HUDEP-2 (cell line): ENCODE measurements at regions not wholly inside any gene's neighbourhood (a gene's known extent, or its start where the extent isn't known, plus 50 kb on each side); places are given as distances from the start of the nearest gene placed in this dataset.

Source experiments
- DNase-seq, 76 experiments: peaks; one replicate each; lab custom pipeline; 2025; ENCODE audit not compliant: unreplicated experiment in 76 of 76; lab: John Stamatoyannopoulos, UW

GRCh38 chr7:84337429-84337828 lies 142.8 kb upstream of the SEMA3A start:
- no peak for DNase-seq

DNA sequence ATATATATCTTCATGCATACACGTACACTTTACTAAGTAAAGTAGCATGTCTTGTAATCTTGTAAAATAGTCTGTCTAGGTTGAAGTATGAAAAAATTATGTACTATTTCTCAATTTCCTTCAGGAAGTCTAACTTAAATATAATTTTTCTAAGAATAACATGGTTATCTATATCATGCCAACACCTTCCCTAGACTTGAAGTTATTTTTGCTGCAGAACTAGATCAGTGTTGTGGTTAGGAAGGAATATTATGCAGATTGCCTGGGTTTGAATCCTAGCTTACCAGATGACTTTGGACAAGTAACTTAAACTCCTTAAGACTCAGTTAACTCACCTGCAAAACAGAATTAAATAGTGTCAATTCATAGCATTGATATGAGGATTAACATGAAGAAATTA lies 142.2 kb upstream of the SEMA3A start:
- no peak for DNase-seq

DNA sequence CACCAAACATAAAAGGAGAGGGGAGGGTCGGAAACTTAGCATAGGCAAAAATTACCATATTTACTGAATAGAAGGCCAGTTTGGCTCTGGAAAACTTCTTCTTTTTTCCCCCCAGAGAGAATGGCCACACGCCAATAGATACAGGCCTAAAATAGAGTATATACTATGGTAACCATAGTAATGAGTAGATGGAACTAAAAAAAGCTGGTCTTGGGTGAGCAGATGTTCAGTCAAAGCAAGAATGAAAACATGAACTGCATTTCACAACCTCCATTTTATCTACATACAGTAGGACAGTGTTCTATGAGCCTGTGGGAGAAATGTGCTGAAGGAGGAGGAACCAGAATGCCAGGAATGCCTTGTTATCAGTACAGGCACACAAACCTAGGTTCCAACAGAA lies 141.7 kb upstream of the SEMA3A start:
- DNase-seq = no peak

- DNase-seq = no peak
Observed at GRCh38 chr7:84331616-84332015, 137.0 kb upstream of the SEMA3A start.

DNA sequence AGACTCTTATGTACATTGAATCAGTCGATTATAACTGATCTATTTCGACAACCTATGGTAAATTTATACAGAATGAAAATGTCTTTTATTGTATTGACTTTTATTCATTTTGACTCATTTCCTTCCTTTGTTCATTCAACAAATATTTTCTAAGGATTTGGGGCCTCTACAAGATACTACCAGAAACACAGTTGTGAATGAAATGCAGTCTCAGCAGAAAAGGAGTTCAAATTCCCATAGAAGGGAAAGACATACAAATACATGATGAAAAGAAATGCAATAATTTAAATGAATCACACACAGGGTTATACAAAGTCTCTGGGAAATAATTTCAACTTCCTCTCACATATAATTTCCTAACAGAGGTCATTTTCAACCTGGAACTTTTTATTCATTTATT lies 134.0 kb upstream of the SEMA3A start:
- DNase-seq = no peak

GRCh38 chr7:84324136-84324630 lies 129.6 kb upstream of the SEMA3A start:
- DNase-seq = no peak

DNA sequence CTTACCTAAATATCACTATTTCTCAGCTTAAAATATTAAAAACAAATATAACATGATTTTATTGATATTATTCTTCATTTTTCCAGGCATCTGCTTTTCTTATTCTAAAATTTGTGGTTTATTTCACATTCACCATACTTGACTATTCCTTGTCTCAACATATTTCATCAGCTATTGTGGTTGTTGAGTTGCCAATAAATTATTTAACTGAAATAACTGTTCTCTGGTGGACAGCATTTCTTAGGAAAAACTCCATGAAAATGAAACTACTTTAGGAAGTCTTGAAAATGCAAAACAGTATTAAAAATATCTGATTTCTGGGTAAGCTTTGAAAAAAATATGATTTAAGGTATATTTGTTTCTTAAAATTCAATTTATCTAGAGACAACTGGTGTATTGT lies 122.9 kb upstream of the SEMA3A start:
- no peak for DNase-seq

- DNase-seq = no peak
Observed at GRCh38 chr7:84314263-84314662, 119.7 kb upstream of the SEMA3A start.

DNA sequence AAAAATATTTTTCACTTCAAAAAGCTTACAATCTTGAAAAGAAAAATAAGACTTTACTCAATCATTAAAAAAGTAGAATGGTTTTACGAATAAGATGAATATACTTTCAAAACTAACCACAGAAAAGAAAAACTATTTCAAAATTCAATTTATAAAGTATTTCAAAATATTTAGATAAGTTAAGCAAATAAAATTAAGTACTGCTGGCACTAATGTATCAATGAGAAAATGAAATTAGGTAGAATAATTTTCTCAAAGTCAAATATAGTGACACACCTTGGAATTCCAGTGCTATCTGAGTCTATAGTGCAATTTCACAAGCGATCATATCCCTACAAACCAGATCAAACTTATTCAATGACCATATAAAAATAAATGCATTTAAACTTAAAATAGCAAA lies 109.8 kb upstream of the SEMA3A start:
- no peak for DNase-seq

- DNase-seq = no peak
Observed at GRCh38 chr7:84302949-84303348, 108.4 kb upstream of the SEMA3A start.

DNA sequence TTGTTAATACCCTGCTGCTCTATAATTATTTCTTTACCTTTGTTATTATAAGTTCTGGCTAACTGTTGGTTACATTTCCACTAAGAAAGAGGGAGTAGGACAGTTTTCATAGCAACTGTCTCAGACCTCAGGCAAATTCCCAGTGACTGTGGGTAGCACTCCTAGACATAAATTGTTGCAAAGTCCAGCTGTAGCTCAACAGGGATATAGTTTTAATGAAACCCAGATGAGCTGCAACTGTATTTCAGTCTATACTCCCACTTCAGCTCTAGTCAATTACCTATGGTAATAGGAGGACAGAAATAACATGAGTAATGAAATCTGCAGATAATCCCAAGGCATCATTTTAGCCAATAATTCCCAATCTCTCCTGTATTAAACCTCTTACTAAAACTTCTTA lies 103.0 kb upstream of the SEMA3A start:
- no peak for DNase-seq

- no peak for DNase-seq
Observed at GRCh38 chr7:84294847-84295455, 100.4 kb upstream of the SEMA3A start.

DNA sequence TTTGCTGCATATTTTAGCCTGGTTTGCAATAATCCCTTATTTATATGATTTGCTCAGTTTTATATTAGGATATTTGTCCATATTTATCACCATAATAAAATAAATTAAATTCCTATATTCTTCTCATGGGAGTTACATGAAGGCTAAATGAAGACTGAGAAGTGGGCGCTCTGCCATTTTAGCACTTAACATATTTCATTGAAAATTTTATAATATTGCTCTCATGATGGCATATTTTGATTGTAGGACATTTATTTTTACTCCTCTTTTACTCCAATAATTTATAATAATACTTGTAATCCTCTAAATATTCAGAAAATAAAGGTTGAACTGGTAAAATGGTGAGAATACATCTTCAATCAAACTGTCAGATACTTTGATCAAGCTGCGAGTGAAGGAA lies 99.8 kb upstream of the SEMA3A start:
- DNase-seq = no peak

GRCh38 chr7:84291756-84292155 lies 97.2 kb upstream of the SEMA3A start:
- DNase-seq = no peak

DNA sequence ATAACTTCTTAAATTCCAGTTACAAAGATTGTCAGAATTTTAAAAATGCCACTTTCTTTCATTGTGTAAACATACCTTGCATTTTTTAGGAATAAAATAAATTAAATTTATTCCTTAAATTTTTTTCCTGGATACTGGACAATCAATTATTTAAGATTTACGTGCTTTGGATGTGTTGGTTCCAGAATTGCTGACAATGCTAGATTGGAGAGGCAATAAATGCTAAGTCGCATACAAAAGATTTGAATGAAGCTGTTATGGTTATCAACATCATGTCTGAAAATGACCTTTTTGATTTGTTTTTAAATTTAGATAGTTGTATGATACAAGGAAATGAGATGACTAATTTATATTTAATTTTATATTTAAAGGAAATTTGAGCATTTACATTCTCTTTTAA lies 89.2 kb upstream of the SEMA3A start:
- no peak for DNase-seq

DNA sequence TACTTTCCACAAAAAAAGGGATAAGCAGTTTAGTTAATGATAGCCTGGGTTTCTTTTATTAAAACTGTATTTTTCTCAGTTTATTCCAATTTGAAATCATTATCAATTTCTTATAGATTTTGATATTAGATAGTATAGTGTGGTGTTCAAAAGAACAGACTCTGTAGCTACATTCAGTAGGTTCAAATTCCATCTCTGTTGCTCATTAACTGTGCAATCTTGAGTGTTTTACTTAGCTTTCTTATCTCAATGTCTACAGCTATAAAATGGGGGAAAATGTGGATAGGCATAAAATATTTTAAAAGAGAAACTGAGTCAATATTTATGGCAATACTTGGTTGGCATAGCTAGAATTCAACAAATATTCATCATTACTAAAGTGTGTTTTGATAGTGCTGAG lies 86.9 kb upstream of the SEMA3A start:
- DNase-seq = no peak

DNA sequence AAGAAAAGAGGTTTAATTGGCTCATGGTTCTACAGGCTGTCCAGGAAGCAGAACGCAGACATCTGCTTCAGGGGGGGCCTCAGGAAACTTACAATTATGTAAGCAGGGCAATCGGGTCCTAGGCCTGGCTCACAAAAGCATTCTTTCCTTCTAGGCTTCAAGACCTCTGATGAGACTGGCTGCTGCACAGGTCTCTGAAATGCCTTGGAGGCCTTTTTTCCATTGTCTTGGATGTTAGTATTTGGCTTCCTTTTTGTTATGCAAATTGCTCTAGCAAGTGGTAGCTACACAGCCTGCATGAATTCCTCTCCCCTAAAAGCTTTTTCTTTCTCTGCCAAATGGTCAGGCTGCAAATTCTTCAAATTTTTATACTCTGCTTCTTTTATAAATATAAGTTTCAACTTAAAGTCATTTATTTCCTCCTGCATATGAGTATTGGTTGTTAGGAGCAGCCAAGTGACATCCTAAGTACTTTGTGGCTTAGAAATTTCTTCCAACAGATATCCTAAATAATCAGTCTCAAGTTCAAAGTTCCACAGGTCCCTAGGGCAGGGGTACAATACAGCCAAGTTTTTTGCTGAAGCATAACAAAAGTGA lies 83.1 kb upstream of the SEMA3A start:
- DNase-seq = no peak

DNA sequence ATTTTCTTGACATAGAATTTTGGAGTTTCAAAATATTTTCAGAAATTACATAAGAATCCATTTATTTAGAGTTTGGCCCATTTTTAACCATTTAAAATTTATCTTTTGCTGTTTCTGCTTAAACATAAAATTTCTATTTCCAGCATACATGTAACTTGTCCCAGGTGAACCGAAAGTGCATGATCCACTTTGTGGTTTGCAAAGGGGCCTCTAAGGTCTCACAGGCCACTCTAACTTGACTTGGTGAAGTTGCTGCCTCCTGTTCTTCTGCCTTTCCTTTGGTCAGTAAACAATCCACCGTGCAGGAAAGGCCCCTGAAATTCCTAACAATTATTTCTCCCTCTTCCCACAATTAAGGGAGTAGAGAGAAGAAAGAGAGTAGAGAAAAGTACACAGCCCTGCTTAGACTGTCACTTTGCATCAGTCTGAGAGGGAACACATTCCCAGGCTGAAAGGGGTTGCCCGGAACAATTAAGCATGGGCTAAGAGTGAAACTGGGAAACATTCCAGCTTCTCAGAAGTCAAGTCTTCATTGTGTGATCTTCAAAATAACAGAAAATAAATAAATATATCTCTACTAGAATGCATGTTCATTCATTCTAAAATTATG lies 79.5 kb upstream of the SEMA3A start:
- DNase-seq = no peak

- DNase-seq = no peak
Observed at GRCh38 chr7:84271543-84271942, 77.0 kb upstream of the SEMA3A start.

DNA sequence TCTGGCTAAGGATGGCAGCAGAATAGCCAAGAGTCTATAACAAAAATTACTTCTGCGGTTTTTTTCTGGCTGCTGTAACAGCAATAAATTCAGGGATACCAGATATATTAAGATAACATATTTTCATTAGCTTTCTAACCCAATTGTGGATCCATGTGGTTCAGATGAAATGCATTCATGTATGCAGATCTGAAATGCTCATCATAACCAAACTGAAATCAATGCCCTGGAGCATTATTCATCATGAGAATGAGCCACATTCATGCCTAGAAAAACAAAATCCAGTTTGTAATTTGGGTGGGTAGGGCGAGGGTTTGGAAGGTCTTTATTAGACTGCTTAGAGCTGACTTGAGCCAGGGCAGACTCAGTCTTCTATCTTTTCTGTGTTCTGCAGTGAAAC lies 69.8 kb upstream of the SEMA3A start:
- no peak for DNase-seq

DNA sequence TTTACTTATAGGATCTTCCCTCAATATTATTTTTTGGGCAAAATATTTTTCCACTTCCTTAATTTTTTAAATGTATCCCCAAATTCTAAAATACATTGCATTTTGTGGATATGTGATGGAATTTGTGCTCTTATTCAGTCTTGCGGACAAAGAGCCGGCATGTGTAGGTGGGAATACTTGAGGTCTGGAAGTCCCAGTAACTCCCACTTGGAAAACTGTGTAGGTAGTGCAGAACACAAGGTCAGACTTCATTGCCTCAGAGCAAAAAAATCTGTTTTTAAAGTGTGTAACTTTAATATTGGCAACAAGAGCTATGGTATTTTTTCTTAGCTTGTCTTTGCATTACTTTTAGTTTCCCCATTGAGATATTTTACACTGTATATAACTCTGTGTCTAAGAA lies 68.5 kb upstream of the SEMA3A start:
- no peak for DNase-seq

DNA sequence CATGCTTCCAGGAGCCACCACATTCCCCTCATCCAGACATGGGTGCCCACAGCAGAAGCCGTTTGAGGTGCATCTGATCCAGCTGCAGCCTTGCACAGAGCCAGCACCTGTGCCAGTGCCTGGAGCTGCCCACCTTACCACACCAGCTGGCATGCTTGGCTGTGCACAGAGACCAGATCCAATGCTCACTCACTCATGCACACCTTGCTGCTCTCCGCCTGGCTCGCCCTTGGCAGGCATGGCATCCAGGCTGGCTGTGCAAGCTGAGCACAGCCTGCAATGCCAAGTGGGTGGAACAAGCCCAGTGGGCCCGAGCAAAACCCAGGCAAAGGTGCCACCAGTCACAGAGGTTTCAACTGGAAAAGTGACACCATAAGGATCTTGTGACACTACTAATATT lies 66.9 kb upstream of the SEMA3A start:
- DNase-seq = no peak
